Ovary (tissue), 3 donors: ENCODE measurements at regions not wholly inside any gene's neighbourhood (a gene's known extent, or its start where the extent isn't known, plus 50 kb on each side); places are given as distances from the start of the nearest gene placed in this dataset.

Experiments
- CTCF ChIP-seq, 3 donors: fragments of 450-650 bp in 2 of 3; fragments of 200-600 bp in 1 of 3; IDR thresholded peaks; one replicate each; pipeline versions ENCODE4 v1.5.1 to v1.8.0; 2016 to 2022; ENCODE audit warnings: antibody characterized with exemption in 3 of 3, mild to moderate bottlenecking in 1 of 3
- EP300 ChIP-seq: sonication (generic); formaldehyde crosslinking; IDR thresholded peaks from one replicate; pipeline ENCODE4 v1.6.1; 2017; ENCODE audit warnings: antibody characterized with exemption
- POLR2A ChIP-seq: fragments of 450-650 bp; IDR thresholded peaks from one replicate; pipeline ENCODE4 v1.6.1; 2017; ENCODE audit warnings: antibody characterized with exemption, mild to moderate bottlenecking, moderate library complexity
- donor health status: DM: no; HTN: no; CAD: no.

GRCh38 chr3:87997966-87998365 lies 60.8 kb downstream of the CGGBP1 start:
- TF ChIP-seq CTCF (IDR thresholded peaks at IDR 0.05) (no peak), POLR2A (no peak), EP300 (no peak)
